Kidney (tissue), 13 donors: ENCODE measurements at regions not wholly inside any gene's neighbourhood (a gene's known extent, or its start where the extent isn't known, plus 50 kb on each side); places are given as distances from the start of the nearest gene placed in this dataset.

ENCODE experiments used
- DNase-seq, 5 donors: peaks; one replicate each; pipeline ENCODE4 v3.0.0-alpha.2; 2013 to 2020
- FAIRE-seq: peaks from 2 replicates; lab custom pipeline; 2012; peaks lifted over from hg19 to GRCh38; lab: Jason Lieb, UNC
- H3K27ac ChIP-seq, 2 donors: one replicate each; pipeline ENCODE4 v1.7.0; 2013; ENCODE audit warnings: low read depth in 2 of 2, low read length in 2 of 2, inconsistent platforms in 1 of 2
- H3K27me3 ChIP-seq: one replicate; pipeline ENCODE4 v1.7.1; 2013; ENCODE audit warnings: low read length, inconsistent platforms; ENCODE audit not compliant: control insufficient read depth, insufficient read depth
- H3K36me3 ChIP-seq, 3 donors: one replicate each; pipeline versions ENCODE4 v1.7.0 to v1.7.1; 2013; ENCODE audit warnings: low read length in 3 of 3, control low read depth in 1 of 3, inconsistent platforms in 1 of 3; ENCODE audit not compliant: insufficient read depth in 3 of 3, control insufficient read depth in 2 of 3
- H3K4me1 ChIP-seq, 3 donors: one replicate each; pipeline versions ENCODE4 v1.7.0 to v1.7.1; 2013; ENCODE audit warnings: low read length in 3 of 3, inconsistent platforms in 1 of 3, low read depth in 1 of 3; ENCODE audit not compliant: control insufficient read depth in 2 of 3, insufficient read depth in 2 of 3
- H3K4me3 ChIP-seq, 3 donors: one replicate each; pipeline versions ENCODE4 v1.7.0 to v1.8.1; 2013; ENCODE audit warnings: low read length in 3 of 3, control low read depth in 1 of 3, inconsistent platforms in 1 of 3
- H3K9ac ChIP-seq, 3 donors: one replicate each; pipeline versions ENCODE4 v1.7.0 to v1.7.1; 2013; ENCODE audit warnings: low read length in 3 of 3, control low read depth in 1 of 3, inconsistent platforms in 1 of 3
- H3K9me3 ChIP-seq, 3 donors: one replicate each; pipeline versions ENCODE4 v1.7.0 to v1.7.1; 2013; ENCODE audit warnings: low read length in 3 of 3, control low read depth in 1 of 3, inconsistent platforms in 1 of 3; ENCODE audit not compliant: control insufficient read depth in 2 of 3, insufficient read depth in 1 of 3
- CTCF ChIP-seq: IDR thresholded peaks from 3 replicates; pipeline ENCODE4 v1.5.1; 2012; ENCODE audit warnings: mild to moderate bottlenecking, moderate library complexity, borderline replicate concordance; ENCODE audit not compliant: insufficient read depth; ENCODE audit errors: extremely low read depth
- intact Hi-C: fragments of 100-400 bp; cut with DNase I; formaldehyde crosslinking; loops from one replicate; pipeline ENCODE4 v1.11.1; 2022
- donor health status: control.
- donor health status: control.
- donor health status: control.
- donor health status: control.
- donor health status: control.
- donor health status: DM: yes; HTN: yes; CAD: no.
- donor health status: Normal renal cell carcinoma (clear cell type).

- no peaks in the 10 kb centered on the region for H3K4me1 ChIP-seq
- FAIRE-seq, result no peak
- no peak for DNase-seq
- H3K9ac ChIP-seq, result no peak overlapping the region
- H3K27me3 ChIP-seq, result no peaks in the 10 kb centered on the region
- H3K36me3 ChIP-seq, result no peaks in the 10 kb centered on the region
- no peak overlapping the region for H3K4me3 ChIP-seq
- intact Hi-C loops, result no loop called here
- TF ChIP-seq CTCF, result no peak
- no peaks in the 10 kb centered on the region for H3K9me3 ChIP-seq
- H3K27ac ChIP-seq, result no peak overlapping the region
Measured at GRCh38 chr6:163630096-163630495, 215.6 kb downstream of the QKI start.
